ENCODE measurements at regions not wholly inside any gene's neighbourhood (a gene's known extent, or its start where the extent isn't known, plus 50 kb on each side); places are given as distances from the start of the nearest gene placed in this dataset.
A peak's percentile ranks its signal among the peaks of the same experiment; 100 is the strongest.

DNA sequence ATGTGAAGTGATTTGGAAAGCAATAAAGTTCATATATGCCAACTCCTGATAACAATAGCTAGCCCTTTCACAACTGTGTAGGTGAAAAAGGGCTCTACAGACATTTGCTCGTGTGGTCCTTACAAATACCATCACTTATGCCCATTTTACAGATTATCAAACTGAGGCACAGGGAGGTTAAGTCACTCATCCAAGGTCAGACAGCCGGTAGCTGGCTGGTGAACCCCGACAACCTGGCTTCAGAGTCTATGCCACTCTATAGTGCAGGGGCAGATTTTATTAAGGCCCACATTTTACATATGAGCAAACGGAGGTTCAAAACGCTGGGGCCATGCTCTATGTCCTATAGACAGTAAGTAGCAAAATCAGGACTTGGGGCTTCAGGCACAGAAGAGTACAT is 280.5 kb downstream of the RRAGC start:
- no peak overlapping the region for H3K4me3 ChIP-seq
- no peak for TF ChIP-seq POLR2A (IDR thresholded peaks at IDR 0.05)
- no peak for TF ChIP-seq EP300 (IDR thresholded peaks at IDR 0.05)
- TF ChIP-seq POLR2AphosphoS5 (IDR thresholded peaks at IDR 0.05), result no peak
- peaks cover 68% of the 10 kb centered on the region for H3K27me3 ChIP-seq
- 78 to 96% methylated on average over 3 to 5 of the region's 5 CpGs for WGBS, 2 donors (ENCODE audit: low coverage in 1 of 2)
- peaks cover 0 to 8% (median 0%) of the 10 kb centered on the region in 3 donors for H3K9me3 ChIP-seq
- no peak overlapping the region for H3K27ac ChIP-seq
- H3K36me3 ChIP-seq, result no peaks in the 10 kb centered on the region
- peaks cover 0 to 10% (median 4%) of the 10 kb centered on the region in 3 donors for H3K4me1 ChIP-seq
- no peak for ATAC-seq

DNA sequence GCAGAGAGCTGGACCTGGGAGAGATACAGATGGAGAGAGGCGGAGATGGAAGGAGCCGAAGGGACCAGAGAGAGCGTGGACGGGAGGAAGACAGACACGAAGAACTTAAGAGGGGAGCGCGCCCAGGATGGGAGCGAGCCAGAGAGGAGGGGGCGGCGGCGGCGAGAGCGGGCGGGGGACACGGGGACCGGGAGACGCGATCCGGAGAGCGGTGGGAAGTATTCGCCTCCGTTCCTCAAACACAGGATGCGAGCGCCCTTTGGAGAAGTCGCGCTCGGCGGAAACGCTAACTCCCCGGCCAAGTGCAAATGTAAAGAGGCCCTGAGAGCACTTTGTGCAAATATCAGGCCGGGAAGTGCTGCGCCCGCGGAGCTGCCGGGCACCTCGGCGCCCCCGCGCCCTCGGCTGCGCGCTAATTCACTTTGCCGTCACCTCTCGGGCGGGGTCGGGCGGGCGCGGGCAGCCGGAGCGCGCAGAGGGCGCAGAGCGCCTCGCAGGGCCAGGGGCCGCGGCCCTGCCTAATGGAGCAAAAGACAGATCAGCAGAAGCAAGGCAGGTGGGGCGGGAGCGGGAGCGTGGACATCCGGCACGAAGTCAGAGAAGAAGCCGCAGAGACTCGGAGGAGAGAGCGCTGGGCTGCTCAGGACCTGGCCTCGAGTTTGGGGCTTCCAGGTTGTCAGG is 281.2 kb downstream of the RRAGC start:
- peak overlapping the region in 1 of 2 donors; percentile 25 for H3K4me3 ChIP-seq
- TF ChIP-seq POLR2A (IDR thresholded peaks at IDR 0.05), result no peak
- no peak for TF ChIP-seq EP300 (IDR thresholded peaks at IDR 0.05)
- no peak for TF ChIP-seq POLR2AphosphoS5 (IDR thresholded peaks at IDR 0.05)
- TF ChIP-seq, protein P1, sequence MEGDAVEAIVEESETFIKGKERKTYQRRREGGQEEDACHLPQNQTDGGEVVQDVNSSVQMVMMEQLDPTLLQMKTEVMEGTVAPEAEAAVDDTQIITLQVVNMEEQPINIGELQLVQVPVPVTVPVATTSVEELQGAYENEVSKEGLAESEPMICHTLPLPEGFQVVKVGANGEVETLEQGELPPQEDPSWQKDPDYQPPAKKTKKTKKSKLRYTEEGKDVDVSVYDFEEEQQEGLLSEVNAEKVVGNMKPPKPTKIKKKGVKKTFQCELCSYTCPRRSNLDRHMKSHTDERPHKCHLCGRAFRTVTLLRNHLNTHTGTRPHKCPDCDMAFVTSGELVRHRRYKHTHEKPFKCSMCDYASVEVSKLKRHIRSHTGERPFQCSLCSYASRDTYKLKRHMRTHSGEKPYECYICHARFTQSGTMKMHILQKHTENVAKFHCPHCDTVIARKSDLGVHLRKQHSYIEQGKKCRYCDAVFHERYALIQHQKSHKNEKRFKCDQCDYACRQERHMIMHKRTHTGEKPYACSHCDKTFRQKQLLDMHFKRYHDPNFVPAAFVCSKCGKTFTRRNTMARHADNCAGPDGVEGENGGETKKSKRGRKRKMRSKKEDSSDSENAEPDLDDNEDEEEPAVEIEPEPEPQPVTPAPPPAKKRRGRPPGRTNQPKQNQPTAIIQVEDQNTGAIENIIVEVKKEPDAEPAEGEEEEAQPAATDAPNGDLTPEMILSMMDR (IDR thresholded peaks at IDR 0.05), result no peak
- 6% methylated on average over 29 to 36 of the region's 66 CpGs for WGBS, 2 donors (ENCODE audit: low coverage in 1 of 2)

DNA sequence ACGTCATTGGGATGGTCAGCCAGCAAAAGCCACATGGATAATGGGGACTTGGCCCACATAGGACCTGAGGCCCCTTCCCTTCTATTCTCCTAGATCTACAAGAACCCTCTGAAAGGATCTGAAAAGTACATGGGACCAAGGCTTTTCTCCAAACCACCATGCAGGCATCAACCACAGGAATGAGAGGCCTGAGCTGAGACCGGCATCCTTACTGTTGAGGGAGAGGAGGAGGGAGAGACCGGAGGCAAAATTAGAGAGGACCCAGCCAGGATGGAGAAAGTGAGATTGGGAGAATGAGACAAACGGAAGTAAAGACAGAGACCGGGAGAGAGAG is 281.7 kb downstream of the RRAGC start:
- TF ChIP-seq POLR2A (IDR thresholded peaks at IDR 0.05) (no peak), POLR2AphosphoS5 (IDR thresholded peaks at IDR 0.05) (no peak), EP300 (IDR thresholded peaks at IDR 0.05) (no peak)
- TF ChIP-seq, protein P1 (IDR thresholded peaks at IDR 0.05), result no peak
- no peak for ATAC-seq
- Histone ChIP-seq H3K27ac (no peak overlapping the region), H3K9me3 (no peaks in the 10 kb centered on the region), H3K4me3 (no peak overlapping the region), H3K27me3 (peaks cover 68% of the 10 kb centered on the region), H3K36me3 (no peaks in the 10 kb centered on the region), H3K4me1 (peaks cover 0 to 10% (median 4%) of the 10 kb centered on the region in 3 donors)
- WGBS, 2 donors (ENCODE audit: low coverage in 1 of 2), result 0 to 32% methylated on average over 3 to 4 of the region's 5 CpGs

More for the DNA sequence above, 281.2 kb downstream of the RRAGC start:
- ATAC-seq, result no peak
- Histone ChIP-seq H3K27me3 (peaks cover 68% of the 10 kb centered on the region), H3K9me3 (peaks cover 0 to 2% (median 0%) of the 10 kb centered on the region in 3 donors), H3K4me1 (peaks cover 0 to 10% (median 4%) of the 10 kb centered on the region in 3 donors), H3K27ac (no peak overlapping the region), H3K36me3 (no peaks in the 10 kb centered on the region)

DNA sequence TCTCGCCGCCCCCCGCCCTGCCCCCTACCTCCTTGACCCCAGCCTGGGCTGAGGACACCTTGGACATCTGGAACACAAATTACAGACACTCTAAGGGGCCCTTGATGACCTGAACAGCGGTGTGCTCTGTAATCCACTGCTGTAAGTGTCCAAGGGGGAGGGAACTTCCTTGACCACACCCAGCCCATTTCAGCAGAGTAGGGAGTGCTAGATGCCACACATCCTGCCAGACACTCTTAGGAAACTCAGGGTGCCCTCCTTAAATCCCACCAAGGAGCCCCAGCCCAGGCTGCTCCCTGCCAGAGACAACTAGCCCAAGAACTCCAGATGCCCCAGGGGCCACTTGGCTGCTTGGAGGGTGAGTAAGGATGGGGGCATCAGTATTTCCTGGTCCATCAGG is 282.2 kb downstream of the RRAGC start:
- Histone ChIP-seq H3K9me3 (no peaks in the 10 kb centered on the region), H3K4me1 (peaks cover 0 to 11% (median 4%) of the 10 kb centered on the region in 3 donors), H3K4me3 (no peak overlapping the region), H3K36me3 (no peaks in the 10 kb centered on the region), H3K27me3 (peaks cover 68% of the 10 kb centered on the region), H3K27ac (no peak overlapping the region)
- TF ChIP-seq POLR2AphosphoS5 (IDR thresholded peaks at IDR 0.05) (no peak), EP300 (IDR thresholded peaks at IDR 0.05) (no peak), POLR2A (IDR thresholded peaks at IDR 0.05) (no peak)
- TF ChIP-seq, protein P1 (IDR thresholded peaks at IDR 0.05), result no peak
- 49% methylated on average over 3 of the region's 4 CpGs; no CpG with 5 or more reads in 1 of the 2 donors for WGBS, 2 donors (ENCODE audit: low coverage in 1 of 2)
- ATAC-seq, result no peak

DNA sequence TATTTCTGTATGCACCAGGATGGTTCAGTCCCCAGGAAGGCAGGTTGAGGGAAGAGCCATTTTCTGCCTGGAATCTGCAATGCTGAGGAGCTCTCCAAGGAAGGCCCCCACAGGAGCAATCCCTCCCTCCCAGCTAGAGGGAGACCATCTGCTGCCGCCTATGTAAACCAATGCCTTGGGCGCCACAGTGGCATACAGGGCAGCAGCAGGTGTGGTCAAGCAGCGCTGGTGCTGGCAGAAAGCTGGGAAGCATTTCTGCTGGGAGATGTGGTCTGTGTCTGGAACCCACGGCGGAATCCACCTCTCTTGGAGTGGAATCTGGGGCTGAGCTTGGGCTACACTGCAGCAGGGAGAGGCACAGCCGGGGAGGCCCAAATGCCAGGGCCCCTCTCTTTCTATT is 283.3 kb downstream of the RRAGC start:
- TF ChIP-seq EP300 (IDR thresholded peaks at IDR 0.05), result no peak
- TF ChIP-seq, protein P1 (IDR thresholded peaks at IDR 0.05), result no peak
- no peak for TF ChIP-seq POLR2A (IDR thresholded peaks at IDR 0.05)
- no peak for TF ChIP-seq POLR2AphosphoS5 (IDR thresholded peaks at IDR 0.05)
- WGBS, 2 donors (ENCODE audit: low coverage in 1 of 2), result no CpG with 5 or more reads among the region's 6 CpGs

More for the DNA sequence above, 283.3 kb downstream of the RRAGC start:
- no peak for ATAC-seq
- no peak overlapping the region for H3K4me3 ChIP-seq
- H3K9me3 ChIP-seq, result no peaks in the 10 kb centered on the region
- H3K36me3 ChIP-seq, result no peaks in the 10 kb centered on the region
- H3K4me1 ChIP-seq, result peaks cover 0 to 23% (median 11%) of the 10 kb centered on the region in 3 donors
- peaks cover 64% of the 10 kb centered on the region for H3K27me3 ChIP-seq
- no peak overlapping the region for H3K27ac ChIP-seq
